ENCODE measurements at regions not wholly inside any gene's neighbourhood (a gene's known extent, or its start where the extent isn't known, plus 50 kb on each side); places are given as distances from the start of the nearest gene placed in this dataset.

DNA sequence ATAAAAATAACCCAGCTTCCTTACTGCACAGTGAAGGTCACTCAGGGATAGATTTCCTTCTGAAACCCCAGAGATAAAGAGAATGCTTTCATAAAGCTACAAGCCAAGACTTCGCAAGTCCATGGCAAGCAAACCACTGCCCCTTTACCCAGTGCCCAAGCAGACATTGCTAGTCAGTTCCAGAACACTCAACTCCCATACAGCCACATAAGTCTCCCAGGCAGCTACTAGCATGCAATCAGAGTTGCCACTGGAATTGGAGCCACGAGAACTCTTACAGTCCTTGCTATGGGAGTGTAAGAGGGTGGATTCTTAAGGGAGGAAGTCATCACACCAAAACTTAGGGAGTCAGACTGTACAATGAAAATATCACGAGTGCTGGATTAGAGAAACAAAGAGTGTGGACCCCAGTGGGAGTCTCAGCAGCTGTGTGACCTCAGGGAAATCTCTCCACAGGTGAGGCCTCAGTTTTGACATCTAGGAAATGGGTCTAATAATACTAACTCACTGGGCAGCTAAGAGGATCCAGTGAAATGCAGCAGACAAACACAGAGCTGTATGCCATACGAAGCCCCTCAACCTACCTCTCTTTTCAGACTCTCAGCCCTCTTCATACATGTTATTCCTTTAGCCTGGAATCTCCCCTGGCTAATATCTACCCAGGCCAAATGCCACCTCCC is 526.6 kb downstream of the MN1 start:
- H3K36me3 ChIP-seq (ENCODE audit: insufficient read depth, low read length) = no peaks in the 10 kb centered on the region
- H3K4me1 ChIP-seq (ENCODE audit: insufficient read depth, low read length) = no peaks in the 10 kb centered on the region
- peaks cover 6% of the 10 kb centered on the region; the same call in 1 of the 2 replicates for H3K9me3 ChIP-seq (ENCODE audit: control insufficient read depth, insufficient read depth, low read length)
- no peak overlapping the region for H3K9ac ChIP-seq (ENCODE audit: low read depth, low read length)

GRCh38 chr22:27278946-27279345 is 522.6 kb downstream of the MN1 start:
- H3K4me1 ChIP-seq (ENCODE audit: insufficient read depth, low read length) = no peaks in the 10 kb centered on the region
- no peak overlapping the region for H3K9ac ChIP-seq (ENCODE audit: low read depth, low read length)
- H3K9me3 ChIP-seq (ENCODE audit: control insufficient read depth, insufficient read depth, low read length) = peaks cover 12% of the 10 kb centered on the region; the same call in 1 of the 2 replicates
- H3K36me3 ChIP-seq (ENCODE audit: insufficient read depth, low read length) = no peaks in the 10 kb centered on the region

GRCh38 chr22:27283240-27283639 is 518.3 kb downstream of the MN1 start:
- H3K36me3 ChIP-seq (ENCODE audit: insufficient read depth, low read length) = no peaks in the 10 kb centered on the region
- H3K4me1 ChIP-seq (ENCODE audit: insufficient read depth, low read length) = no peaks in the 10 kb centered on the region
- H3K9me3 ChIP-seq (ENCODE audit: control insufficient read depth, insufficient read depth, low read length) = peaks cover 7% of the 10 kb centered on the region; the same call in 1 of the 2 replicates
- no peak overlapping the region for H3K9ac ChIP-seq (ENCODE audit: low read depth, low read length)

- no peaks in the 10 kb centered on the region for H3K36me3 ChIP-seq (ENCODE audit: insufficient read depth, low read length)
Observed at GRCh38 chr22:27283714-27284113, 517.8 kb downstream of the MN1 start.

GRCh38 chr22:27284324-27284723 is 517.2 kb downstream of the MN1 start:
- Histone ChIP-seq H3K9ac (ENCODE audit: low read depth, low read length) (no peak overlapping the region), H3K9me3 (ENCODE audit: control insufficient read depth, insufficient read depth, low read length) (peaks cover 7% of the 10 kb centered on the region; the same call in 1 of the 2 replicates), H3K4me1 (ENCODE audit: insufficient read depth, low read length) (no peaks in the 10 kb centered on the region), H3K36me3 (ENCODE audit: insufficient read depth, low read length) (no peaks in the 10 kb centered on the region)

More at GRCh38 chr22:27283714-27284113, 517.8 kb downstream of the MN1 start:
- no peaks in the 10 kb centered on the region for H3K4me1 ChIP-seq (ENCODE audit: insufficient read depth, low read length)
- peaks cover 7% of the 10 kb centered on the region; the same call in 1 of the 2 replicates for H3K9me3 ChIP-seq (ENCODE audit: control insufficient read depth, insufficient read depth, low read length)
- no peak overlapping the region for H3K9ac ChIP-seq (ENCODE audit: low read depth, low read length)

DNA sequence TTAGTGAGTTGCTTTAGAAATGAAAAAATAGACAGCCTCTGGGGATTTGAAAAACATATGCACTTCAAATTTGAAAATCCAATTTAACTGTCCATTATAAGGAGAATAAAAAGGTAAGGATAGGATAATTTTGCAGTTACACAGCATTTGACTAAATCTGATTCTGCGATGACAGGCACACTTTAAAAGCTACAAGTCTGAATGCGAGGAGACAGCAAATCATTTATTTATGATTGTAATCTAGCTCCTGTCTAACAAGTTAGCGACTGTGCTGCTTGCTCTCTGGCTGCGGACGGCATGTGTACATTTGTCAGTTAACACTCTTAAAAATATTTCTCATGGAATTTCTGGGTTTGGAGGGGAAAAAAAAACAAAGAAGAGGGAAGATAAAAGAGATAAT is 514.8 kb downstream of the MN1 start:
- Histone ChIP-seq H3K36me3 (ENCODE audit: insufficient read depth, low read length) (no peaks in the 10 kb centered on the region), H3K9ac (ENCODE audit: low read depth, low read length) (no peak overlapping the region), H3K4me1 (ENCODE audit: insufficient read depth, low read length) (no peaks in the 10 kb centered on the region), H3K9me3 (ENCODE audit: control insufficient read depth, insufficient read depth, low read length) (peaks cover 7% of the 10 kb centered on the region; the same call in 1 of the 2 replicates)

DNA sequence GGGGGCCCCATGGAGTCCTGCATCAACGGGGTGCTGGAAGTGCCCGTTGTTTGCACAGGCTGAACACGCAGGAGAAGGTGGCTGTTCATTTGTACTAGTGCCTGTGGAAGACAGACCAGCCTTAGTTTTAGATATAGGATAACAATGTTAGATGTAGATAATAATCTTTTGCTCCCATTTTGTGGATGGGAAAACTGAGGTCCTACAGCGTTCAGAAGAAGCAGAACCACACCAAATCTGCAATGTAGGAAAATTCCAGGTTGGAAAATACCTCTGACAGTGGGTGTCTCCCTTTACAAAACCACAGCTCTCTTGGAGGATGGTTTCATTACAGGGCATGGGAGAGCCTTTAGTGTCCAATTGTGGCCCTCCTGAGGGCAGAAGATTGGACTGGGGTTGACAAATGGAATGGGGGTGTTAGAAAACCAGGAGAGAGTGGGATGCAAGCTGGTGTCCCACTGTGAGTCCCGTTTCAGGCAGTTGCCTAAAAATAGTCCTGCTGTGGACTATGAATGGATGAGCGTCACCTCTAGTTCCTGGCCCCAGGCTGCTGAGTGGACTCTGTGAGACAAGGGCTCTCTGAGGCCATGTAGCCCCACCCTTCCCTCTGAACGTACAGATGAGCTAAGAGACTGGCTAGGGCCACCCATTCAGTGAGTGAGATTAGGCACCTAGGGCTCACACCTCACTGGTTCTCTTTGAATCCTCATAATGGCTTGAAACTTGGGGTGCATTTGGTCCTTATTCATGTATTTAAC is 508.8 kb downstream of the MN1 start:
- no peak overlapping the region for H3K9ac ChIP-seq (ENCODE audit: low read depth, low read length)
- peaks cover 21% of the 10 kb centered on the region for H3K4me1 ChIP-seq (ENCODE audit: insufficient read depth, low read length)
- H3K9me3 ChIP-seq (ENCODE audit: control insufficient read depth, insufficient read depth, low read length) = no peaks in the 10 kb centered on the region
- no peaks in the 10 kb centered on the region for H3K36me3 ChIP-seq (ENCODE audit: insufficient read depth, low read length)

DNA sequence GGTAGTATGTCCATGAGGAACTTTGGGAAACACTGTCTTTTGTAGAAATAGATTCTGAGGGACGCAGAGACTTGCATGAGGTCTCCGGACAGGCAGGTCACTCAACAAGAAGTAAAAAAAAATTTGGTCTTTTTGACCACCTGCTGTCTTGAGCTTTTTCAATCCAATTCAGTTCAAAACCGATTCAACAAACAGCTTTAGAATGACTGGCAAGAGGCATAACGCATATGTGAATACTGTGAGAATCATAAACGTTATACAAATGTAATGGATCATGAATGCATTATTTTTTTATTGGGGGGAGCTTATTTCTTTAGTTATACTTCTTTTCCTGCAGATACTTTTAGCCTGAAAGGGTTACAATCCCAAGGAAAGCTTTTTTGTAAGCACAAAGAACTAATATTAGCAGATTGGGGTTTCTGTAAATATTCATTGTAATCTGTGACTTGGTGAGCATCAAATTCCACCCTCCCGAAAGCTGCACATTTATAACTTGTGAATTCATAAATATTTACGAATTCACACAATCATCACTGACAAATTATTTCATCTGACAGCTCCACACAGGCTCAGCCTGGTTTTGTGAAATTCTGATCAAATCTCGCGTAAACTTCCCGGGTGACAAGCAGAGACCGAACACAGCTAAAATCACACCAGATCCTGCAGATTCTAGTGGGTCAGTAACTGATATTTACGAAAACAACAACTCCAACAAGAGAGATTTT is 507.7 kb downstream of the MN1 start:
- H3K9ac ChIP-seq (ENCODE audit: low read depth, low read length) = no peak overlapping the region
- H3K9me3 ChIP-seq (ENCODE audit: control insufficient read depth, insufficient read depth, low read length) = no peaks in the 10 kb centered on the region
- H3K36me3 ChIP-seq (ENCODE audit: insufficient read depth, low read length) = no peaks in the 10 kb centered on the region
- peaks cover 31% of the 10 kb centered on the region for H3K4me1 ChIP-seq (ENCODE audit: insufficient read depth, low read length)

DNA sequence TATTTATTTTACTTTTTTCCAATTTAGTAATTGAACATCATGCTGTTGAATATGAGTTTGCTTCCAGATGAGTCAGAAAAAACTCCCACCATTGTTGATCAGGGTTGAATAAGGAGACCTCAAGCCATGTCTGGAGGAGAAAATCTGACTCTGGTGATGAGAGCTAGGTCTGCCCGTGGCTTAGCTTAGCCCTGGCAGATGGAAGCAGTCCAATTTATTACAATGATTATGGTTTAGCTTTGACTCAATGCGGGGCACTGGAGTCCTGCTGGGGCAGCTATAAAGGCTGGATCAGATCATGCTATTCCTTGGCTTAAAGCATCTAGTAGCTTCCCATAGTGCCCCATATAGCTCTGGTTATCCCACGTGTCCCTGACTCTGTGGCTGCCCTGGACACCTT is 506.5 kb downstream of the MN1 start:
- Histone ChIP-seq H3K36me3 (ENCODE audit: insufficient read depth, low read length) (no peaks in the 10 kb centered on the region), H3K9ac (ENCODE audit: low read depth, low read length) (no peak overlapping the region), H3K4me1 (ENCODE audit: insufficient read depth, low read length) (peaks cover 31% of the 10 kb centered on the region), H3K9me3 (ENCODE audit: control insufficient read depth, insufficient read depth, low read length) (no peaks in the 10 kb centered on the region)

GRCh38 chr22:27295605-27296004 is 506.0 kb downstream of the MN1 start:
- Histone ChIP-seq H3K9ac (ENCODE audit: low read depth, low read length) (no peak overlapping the region), H3K36me3 (ENCODE audit: insufficient read depth, low read length) (no peaks in the 10 kb centered on the region), H3K9me3 (ENCODE audit: control insufficient read depth, insufficient read depth, low read length) (no peaks in the 10 kb centered on the region), H3K4me1 (ENCODE audit: insufficient read depth, low read length) (peaks cover 31% of the 10 kb centered on the region)

DNA sequence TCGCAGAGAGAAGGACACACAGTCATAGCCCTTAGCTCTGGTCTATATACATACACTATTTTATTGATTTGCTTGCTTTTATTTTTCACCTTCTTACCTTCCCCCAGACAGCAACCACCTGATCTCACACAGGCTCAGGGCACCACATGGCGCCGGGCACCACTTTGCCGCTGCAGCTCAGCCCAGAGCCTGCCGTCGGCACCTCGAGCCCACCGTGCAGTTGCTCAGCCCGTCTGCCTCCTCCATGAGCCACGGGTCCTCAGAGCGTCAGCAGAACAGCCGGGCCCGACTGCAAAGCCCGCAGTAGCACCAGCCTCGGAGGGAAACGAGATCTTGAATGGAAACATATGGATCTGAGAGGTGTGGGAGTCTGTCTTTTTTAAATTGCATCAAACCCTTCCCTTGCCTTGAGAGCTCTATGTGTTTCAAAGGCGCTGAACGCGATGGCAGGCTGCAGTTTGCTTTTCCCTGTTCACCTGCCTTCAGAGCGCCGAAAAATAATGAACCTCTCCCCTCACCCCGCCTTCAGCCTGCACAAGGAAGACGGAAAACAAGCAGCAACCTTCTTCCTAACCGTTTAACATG is 505.4 kb downstream of the MN1 start:
- Histone ChIP-seq H3K36me3 (ENCODE audit: insufficient read depth, low read length) (no peaks in the 10 kb centered on the region), H3K9ac (ENCODE audit: low read depth, low read length) (no peak overlapping the region), H3K9me3 (ENCODE audit: control insufficient read depth, insufficient read depth, low read length) (no peaks in the 10 kb centered on the region), H3K4me1 (ENCODE audit: insufficient read depth, low read length) (peaks cover 31% of the 10 kb centered on the region)

- Histone ChIP-seq H3K9ac (ENCODE audit: low read depth, low read length) (no peak overlapping the region), H3K36me3 (ENCODE audit: insufficient read depth, low read length) (no peaks in the 10 kb centered on the region), H3K4me1 (ENCODE audit: insufficient read depth, low read length) (peaks cover 31% of the 10 kb centered on the region), H3K9me3 (ENCODE audit: control insufficient read depth, insufficient read depth, low read length) (no peaks in the 10 kb centered on the region)
Observed at GRCh38 chr22:27297125-27297524, 504.4 kb downstream of the MN1 start.

DNA sequence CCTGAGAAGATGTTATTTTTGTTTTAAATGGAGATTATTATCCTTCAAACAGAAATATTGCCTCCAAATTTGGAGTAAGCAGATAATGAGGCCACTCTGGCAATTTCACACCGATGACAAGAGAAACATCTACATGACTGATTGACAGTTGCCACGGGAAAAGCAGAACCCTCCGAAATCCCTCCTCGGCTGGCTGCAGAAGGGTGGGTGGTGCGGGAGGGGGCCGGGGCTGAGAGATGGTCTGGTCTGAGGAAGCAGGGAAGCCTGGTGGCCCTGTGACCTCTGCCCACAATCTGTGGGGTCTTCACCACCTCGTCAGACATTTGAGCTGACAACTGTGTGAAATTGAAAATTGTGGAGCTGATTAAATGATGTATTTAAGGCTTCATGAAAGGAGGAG is 503.2 kb downstream of the MN1 start:
- no peak overlapping the region; the same call in 1 of the 2 replicates for H3K9ac ChIP-seq (ENCODE audit: low read depth, low read length)
- H3K9me3 ChIP-seq (ENCODE audit: control insufficient read depth, insufficient read depth, low read length) = no peaks in the 10 kb centered on the region
- peaks cover 21% of the 10 kb centered on the region for H3K4me1 ChIP-seq (ENCODE audit: insufficient read depth, low read length)
- H3K36me3 ChIP-seq (ENCODE audit: insufficient read depth, low read length) = no peaks in the 10 kb centered on the region

- H3K9ac ChIP-seq (ENCODE audit: low read depth, low read length) = peak overlapping the region; percentile 41; the same call in 1 of the 2 replicates
- H3K4me1 ChIP-seq (ENCODE audit: insufficient read depth, low read length) = peaks cover 21% of the 10 kb centered on the region
- no peaks in the 10 kb centered on the region for H3K36me3 ChIP-seq (ENCODE audit: insufficient read depth, low read length)
- H3K9me3 ChIP-seq (ENCODE audit: control insufficient read depth, insufficient read depth, low read length) = no peaks in the 10 kb centered on the region
Observed at GRCh38 chr22:27298742-27299141, 502.8 kb downstream of the MN1 start.
